Ishikawa (cell line): ENCODE measurements at regions not wholly inside any gene's neighbourhood (a gene's known extent, or its start where the extent isn't known, plus 50 kb on each side); places are given as distances from the start of the nearest gene placed in this dataset.

ENCODE experiments used
- RAD21 ChIP-seq: IDR thresholded peaks from 2 replicates; pipeline ENCODE4 v1.6.1; 2012; ENCODE audit warnings: low read depth
- TAF1 ChIP-seq: IDR thresholded peaks from 2 replicates; pipeline ENCODE4 v1.6.1; 2012; ENCODE audit warnings: low read depth, mild to moderate bottlenecking
- TF ChIP-seq, protein P1 (sequence below): IDR thresholded peaks from 2 replicates; pipeline ENCODE4 v1.6.1; 2012

DNA sequence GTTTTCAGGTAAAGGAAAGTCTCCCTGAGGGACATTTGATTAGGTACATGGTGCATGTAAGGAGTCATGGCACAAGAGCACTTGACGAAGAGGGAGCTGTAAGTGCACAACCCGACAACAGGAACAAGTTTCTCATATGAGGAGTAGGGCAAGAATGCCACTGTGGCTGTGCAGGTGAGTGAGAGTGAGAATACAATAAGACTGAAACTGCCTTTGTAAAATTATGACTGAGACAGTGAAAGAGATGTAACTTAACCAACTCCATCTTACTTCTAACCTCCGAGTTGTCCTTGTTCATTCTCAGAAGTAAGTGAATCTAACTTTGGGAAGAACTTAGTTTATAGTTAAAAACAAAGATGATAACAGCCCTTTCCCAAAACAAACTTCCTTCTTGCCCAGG, 1025.8 kb upstream of the CNTNAP5 start:
- TF ChIP-seq, protein P1, sequence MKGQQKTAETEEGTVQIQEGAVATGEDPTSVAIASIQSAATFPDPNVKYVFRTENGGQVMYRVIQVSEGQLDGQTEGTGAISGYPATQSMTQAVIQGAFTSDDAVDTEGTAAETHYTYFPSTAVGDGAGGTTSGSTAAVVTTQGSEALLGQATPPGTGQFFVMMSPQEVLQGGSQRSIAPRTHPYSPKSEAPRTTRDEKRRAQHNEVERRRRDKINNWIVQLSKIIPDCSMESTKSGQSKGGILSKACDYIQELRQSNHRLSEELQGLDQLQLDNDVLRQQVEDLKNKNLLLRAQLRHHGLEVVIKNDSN, result no peak
- TF ChIP-seq RAD21 (no peak), TAF1 (no peak)
